Muscle of leg (tissue), 3 donors: ENCODE measurements at regions not wholly inside any gene's neighbourhood (a gene's known extent, or its start where the extent isn't known, plus 50 kb on each side); places are given as distances from the start of the nearest gene placed in this dataset.

Experiments
- DNase-seq: peaks from one replicate; pipeline ENCODE4 v3.0.0; 2013
- H3K27ac ChIP-seq: one replicate; pipeline ENCODE4 v1.5.1; 2013; ENCODE audit warnings: mild to moderate bottlenecking, low read length, control low read depth
- H3K27me3 ChIP-seq: one replicate; pipeline ENCODE4 v1.6.1; 2013; ENCODE audit warnings: low read length; ENCODE audit not compliant: control insufficient read depth, insufficient read depth
- H3K36me3 ChIP-seq: one replicate; pipeline ENCODE4 v1.6.1; 2013; ENCODE audit warnings: low read length; ENCODE audit not compliant: control insufficient read depth, insufficient read depth
- H3K4me1 ChIP-seq: one replicate; pipeline ENCODE4 v1.6.1; 2013; ENCODE audit warnings: low read length; ENCODE audit not compliant: control insufficient read depth, insufficient read depth
- H3K4me3 ChIP-seq: one replicate; pipeline ENCODE4 v1.5.1; 2013; ENCODE audit warnings: low read length, control low read depth
- H3K9me3 ChIP-seq: replicated peaks from 2 replicates; pipeline ENCODE4 v1.6.1; 2013; ENCODE audit warnings: low read depth, low read length; ENCODE audit not compliant: control insufficient read depth
- WGBS: methylation state at CpG from one replicate; pipeline ENCODE4 v1.1.5; 2013; ENCODE audit warnings: missing lambda C conversion rate; ENCODE audit not compliant: insufficient coverage; 5-methylcytosine and 5-hydroxymethylcytosine counted together

DNA sequence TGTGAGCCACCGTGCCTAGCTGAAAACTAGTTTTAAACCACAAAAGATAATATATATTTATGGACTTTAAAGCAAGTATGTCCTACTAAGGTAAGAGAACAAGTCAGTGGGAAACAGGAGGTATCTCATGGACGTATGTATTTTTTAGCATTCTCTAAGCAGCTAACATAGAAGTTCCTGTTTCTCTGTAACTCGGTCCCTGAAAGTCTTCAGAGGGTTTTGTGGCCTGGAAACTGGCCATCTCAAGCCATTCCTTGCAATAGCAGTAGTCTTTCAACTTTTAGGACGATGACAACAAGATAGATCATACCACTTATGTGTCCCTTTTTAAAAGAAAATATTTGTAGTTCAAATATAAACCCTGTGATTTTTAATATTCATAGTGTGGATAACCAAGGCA is 95.6 kb upstream of the RALGAPA2 start:
- DNase-seq: no peak
- Histone ChIP-seq H3K9me3 (peaks cover 2% of the 10 kb centered on the region), H3K36me3 (no peaks in the 10 kb centered on the region), H3K27ac (no peak overlapping the region), H3K27me3 (peaks cover 2% of the 10 kb centered on the region), H3K4me3 (no peak overlapping the region), H3K4me1 (peaks cover 5% of the 10 kb centered on the region)
- 60% methylated on average over 1 of the region's 4 CpGs for WGBS

DNA sequence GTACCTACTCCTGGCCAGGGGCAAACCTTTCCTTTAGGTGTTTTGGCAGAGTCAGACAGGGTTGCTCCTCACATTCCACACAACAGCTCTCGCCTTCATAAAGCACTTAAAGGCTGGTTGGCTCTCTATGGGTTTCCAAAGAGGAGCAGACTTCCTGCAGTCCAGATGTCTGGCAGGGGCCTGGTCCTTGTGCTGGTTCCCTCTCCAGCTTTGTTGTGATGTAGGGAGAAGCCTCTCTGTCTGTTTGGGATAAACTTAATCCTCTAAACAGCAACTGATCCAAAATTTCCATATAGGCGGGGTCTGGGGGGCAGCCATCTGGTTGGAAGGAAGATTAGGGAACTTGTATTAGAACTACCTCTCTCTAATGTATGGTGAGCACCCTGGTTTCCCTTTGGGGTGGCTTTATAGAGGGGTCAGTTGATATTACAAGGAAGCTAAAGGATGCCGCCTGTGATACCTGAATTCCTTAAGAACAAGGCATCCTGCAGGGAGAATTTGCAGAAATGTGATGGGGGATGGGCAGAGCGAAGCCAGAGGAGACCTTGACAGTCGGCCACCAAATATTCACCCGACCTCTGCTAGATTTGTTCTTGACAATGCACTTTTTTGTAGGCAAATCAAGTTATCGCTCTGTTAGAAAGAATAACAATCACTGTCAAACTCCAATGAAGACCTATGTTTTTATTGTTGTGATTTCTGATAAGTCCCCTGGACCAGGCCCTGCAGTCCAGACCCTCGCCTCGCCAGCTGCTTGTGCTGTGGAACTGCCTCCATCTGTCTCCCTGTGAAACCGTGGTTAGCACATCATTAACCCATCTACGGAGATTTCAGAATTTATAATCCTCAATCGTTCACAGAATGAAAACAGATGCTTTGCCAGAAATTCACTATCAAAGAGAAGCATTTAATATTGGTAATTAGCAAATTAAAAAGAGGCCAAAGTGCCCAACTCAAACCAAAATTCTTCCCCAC is 94.0 kb upstream of the RALGAPA2 start:
- H3K4me1 ChIP-seq: peaks cover 5% of the 10 kb centered on the region
- peak; percentile 76 for DNase-seq
- no peak overlapping the region for H3K27ac ChIP-seq
- no peak overlapping the region for H3K4me3 ChIP-seq
- H3K36me3 ChIP-seq: no peaks in the 10 kb centered on the region
- H3K27me3 ChIP-seq: peaks cover 2% of the 10 kb centered on the region
- H3K9me3 ChIP-seq: peaks cover 2% of the 10 kb centered on the region
- WGBS: no CpG with 5 or more reads among the region's 12 CpGs

DNA sequence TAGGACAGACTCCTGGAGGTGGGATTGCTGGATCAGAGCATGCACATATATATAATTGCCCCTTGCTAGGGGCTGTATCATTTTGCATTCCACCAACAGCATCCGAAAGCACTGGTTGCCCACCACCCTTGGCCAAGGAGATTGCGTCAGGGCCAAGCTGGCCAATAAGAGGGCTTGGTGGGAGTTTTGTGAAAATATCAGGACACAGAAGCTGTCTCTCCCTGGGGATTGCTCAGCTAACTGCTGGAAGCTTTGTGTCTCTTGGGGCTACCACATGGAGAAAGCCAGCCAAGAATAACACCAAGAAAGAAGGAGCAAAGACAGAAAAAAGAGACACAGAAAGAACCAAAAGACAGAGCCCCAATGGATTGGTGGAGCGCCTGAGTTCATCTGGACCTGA is 90.6 kb upstream of the RALGAPA2 start:
- no CpG with 5 or more reads among the region's 3 CpGs for WGBS
- Histone ChIP-seq H3K4me3 (no peak overlapping the region), H3K36me3 (no peaks in the 10 kb centered on the region), H3K27ac (no peak overlapping the region), H3K27me3 (peaks cover 2% of the 10 kb centered on the region), H3K4me1 (peaks cover 5% of the 10 kb centered on the region), H3K9me3 (peaks cover 2% of the 10 kb centered on the region)
- DNase-seq: no peak

DNA sequence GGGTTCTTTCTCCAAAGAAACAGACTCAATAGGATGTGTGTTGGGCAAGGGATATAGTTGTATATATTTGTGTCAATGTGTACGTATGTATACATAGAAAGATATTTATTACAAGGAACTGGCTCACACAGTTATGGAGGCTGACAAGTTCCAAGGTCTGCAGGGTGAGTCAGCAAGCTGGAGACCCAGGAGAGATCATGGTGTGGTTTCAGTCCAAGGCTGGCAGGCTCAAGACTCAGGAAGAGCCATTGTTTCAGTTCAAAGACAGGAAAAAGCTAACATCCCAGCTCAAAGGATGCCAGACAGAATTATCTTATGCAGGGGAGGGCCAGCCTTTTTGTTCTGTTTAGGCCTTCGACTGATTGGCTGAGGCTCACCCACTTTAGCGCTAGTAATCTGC is 89.9 kb upstream of the RALGAPA2 start:
- WGBS: 100% methylated on average over 2 of the region's 3 CpGs
- Histone ChIP-seq H3K4me1 (peaks cover 5% of the 10 kb centered on the region), H3K9me3 (peaks cover 2% of the 10 kb centered on the region), H3K27me3 (peaks cover 2% of the 10 kb centered on the region), H3K4me3 (no peak overlapping the region), H3K36me3 (no peaks in the 10 kb centered on the region), H3K27ac (no peak overlapping the region)
- no peak for DNase-seq

DNA sequence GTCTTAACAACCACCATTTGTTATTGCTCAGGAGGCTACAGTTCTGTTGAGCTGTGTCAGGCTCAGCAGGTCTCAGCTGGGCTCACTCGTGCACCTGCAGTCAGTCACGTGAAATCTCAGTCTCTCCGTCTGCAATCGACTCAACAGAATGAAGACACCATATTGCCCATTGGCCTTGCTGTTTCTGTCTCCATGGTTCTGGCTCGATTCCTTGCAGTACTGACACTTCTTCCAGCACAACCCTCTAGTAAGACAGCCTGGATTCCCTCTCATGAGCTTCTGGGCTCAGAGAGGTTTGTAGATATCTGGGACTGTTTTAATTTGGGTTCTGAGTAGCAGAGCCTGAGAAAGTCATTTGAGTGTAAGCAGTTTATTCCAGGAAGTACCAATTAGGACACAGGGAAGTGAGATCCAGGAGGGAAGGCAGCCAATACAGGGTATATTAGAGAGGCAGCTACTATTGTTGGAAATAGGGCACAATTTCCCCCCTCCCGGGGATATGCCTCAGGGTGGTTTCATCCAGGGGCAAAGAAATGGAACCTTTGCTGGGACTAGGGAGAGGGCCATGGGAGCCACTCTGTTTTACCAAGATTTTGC is 87.4 kb upstream of the RALGAPA2 start:
- Histone ChIP-seq H3K27me3 (no peaks in the 10 kb centered on the region), H3K4me3 (no peak overlapping the region), H3K36me3 (no peaks in the 10 kb centered on the region), H3K4me1 (no peaks in the 10 kb centered on the region), H3K9me3 (peaks cover 1% of the 10 kb centered on the region), H3K27ac (no peak overlapping the region)
- WGBS: 69% methylated on average over 4 of the region's 6 CpGs
- DNase-seq: no peak

DNA sequence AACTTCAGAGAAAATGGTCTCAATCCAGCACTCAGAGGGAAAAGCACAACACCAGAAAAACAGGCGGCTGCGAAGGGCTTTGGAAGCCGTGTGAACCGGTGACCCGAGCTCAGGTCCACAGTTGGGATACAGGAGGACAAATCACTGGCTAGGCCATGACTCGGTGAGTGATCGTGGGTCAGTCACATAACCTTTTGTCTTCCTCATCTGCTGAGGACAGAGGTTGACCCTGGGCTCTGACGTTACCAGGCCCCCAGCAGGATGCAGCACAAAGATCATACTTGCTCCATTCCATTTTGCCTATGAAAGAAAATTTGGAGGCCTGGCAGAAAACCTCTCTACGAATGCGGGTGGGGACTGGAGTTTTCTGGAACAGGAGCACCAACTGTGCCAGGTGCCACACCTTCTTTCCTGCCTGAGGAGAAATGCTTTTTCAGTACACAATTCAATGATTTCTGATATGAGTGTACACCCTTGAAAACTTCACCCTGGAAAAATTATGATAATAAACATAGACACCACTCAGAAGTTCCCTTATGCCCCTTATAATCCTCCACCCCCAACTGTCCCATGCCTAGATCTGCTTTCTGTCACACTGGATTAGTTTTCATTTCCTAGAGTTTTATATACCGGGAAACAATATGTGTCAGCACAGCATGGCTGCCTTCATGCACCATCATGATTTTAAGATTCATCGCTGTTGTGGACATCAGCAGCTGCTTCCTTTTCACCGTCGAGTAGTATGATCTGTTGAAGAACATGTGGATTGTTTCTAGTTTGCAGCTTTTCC is 85.3 kb upstream of the RALGAPA2 start:
- no peaks in the 10 kb centered on the region for H3K27me3 ChIP-seq
- no peak overlapping the region for H3K27ac ChIP-seq
- H3K36me3 ChIP-seq: no peaks in the 10 kb centered on the region
- no peaks in the 10 kb centered on the region for H3K9me3 ChIP-seq
- H3K4me1 ChIP-seq: no peaks in the 10 kb centered on the region
- 74% methylated on average over 5 of the region's 14 CpGs for WGBS
- no peak for DNase-seq
- H3K4me3 ChIP-seq: no peak overlapping the region

DNA sequence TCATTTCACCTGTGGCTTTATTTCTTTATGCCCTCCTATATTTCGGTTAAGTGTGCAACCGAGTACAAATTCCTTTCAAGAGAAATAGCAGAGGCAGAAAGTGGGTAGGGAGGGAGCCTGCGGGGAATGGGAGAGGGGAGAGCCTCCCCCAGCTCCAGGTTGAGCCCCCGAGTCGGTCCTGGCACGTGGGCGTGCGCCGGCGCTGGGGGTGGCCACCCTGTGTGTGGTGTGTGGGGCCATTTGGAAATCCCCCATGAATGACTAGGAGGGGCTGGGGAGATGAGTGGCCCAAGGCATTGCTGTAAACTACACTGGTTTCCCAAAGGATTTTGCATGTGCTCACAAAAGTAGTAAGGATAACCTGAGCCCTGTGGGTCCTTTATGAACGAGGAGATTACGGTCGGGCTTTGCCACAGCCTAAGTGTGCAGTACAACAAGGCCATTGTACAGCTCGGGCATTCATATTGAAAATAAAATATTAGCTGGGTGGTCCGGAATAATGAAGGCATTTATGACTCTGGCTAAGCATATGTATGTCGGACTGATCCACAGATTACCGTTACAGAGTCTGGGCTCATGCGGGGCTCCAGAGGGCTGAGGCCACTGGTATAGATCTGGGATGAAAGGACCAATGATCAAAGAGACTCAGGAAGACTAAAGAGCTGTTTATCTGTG is 84.5 kb upstream of the RALGAPA2 start:
- H3K27ac ChIP-seq: no peak overlapping the region
- 75% methylated on average over 15 of the region's 18 CpGs for WGBS
- no peaks in the 10 kb centered on the region for H3K27me3 ChIP-seq

DNA sequence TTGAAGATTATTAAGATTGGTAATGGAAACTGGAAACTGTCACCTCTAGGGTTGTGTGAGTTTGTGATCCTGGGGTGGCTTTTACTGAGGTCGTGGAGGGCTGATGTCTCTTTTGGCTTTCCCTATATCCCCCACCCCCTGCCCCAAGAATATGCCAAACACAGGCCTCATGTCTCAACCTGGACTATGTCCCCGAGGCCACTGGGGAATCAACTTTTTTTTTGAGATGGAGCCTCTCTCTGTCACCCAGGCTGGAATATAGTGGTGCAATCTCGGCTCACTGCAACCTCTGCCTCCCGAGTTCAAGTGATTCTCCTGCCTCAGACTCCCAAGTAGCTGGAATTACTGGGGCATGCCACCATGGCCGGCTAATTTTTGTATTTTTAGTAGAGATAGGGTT is 83.3 kb upstream of the RALGAPA2 start:
- no peak overlapping the region for H3K27ac ChIP-seq
- no peaks in the 10 kb centered on the region for H3K4me1 ChIP-seq
- 81% methylated on average over 4 of the region's 5 CpGs for WGBS
- no peak for DNase-seq
- H3K27me3 ChIP-seq: no peaks in the 10 kb centered on the region
- H3K4me3 ChIP-seq: no peak overlapping the region
- H3K36me3 ChIP-seq: no peaks in the 10 kb centered on the region
- H3K9me3 ChIP-seq: no peaks in the 10 kb centered on the region

More for the DNA sequence above, 84.5 kb upstream of the RALGAPA2 start:
- DNase-seq: no peak
- Histone ChIP-seq H3K4me3 (no peak overlapping the region), H3K4me1 (no peaks in the 10 kb centered on the region), H3K9me3 (no peaks in the 10 kb centered on the region), H3K36me3 (no peaks in the 10 kb centered on the region)

DNA sequence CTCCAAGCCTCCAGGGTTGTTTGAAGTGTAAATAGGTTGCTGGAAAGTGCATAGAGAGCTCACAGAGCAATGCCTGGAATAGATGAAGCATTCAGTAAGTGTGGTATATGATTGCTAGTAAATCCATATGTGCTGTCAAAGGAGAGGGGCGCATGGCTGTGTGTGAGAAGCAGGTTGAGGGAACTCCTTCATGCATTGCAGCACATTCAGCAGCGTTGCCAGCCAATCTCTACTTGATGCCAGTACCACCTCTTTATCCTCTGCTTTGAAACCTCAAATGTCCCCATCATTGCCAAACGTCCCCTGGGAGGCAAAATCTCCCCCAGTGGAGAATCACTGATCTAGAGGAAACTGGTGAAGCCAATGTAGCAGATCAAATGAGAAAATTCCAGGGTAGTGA is 82.7 kb upstream of the RALGAPA2 start:
- Histone ChIP-seq H3K27me3 (no peaks in the 10 kb centered on the region), H3K36me3 (no peaks in the 10 kb centered on the region), H3K4me3 (no peak overlapping the region), H3K27ac (no peak overlapping the region), H3K9me3 (no peaks in the 10 kb centered on the region), H3K4me1 (no peaks in the 10 kb centered on the region)
- DNase-seq: no peak
- WGBS: no CpG with 5 or more reads among the region's 3 CpGs
